ENCODE measurements at regions not wholly inside any gene's neighbourhood (a gene's known extent, or its start where the extent isn't known, plus 50 kb on each side); places are given as distances from the start of the nearest gene placed in this dataset.

DNA sequence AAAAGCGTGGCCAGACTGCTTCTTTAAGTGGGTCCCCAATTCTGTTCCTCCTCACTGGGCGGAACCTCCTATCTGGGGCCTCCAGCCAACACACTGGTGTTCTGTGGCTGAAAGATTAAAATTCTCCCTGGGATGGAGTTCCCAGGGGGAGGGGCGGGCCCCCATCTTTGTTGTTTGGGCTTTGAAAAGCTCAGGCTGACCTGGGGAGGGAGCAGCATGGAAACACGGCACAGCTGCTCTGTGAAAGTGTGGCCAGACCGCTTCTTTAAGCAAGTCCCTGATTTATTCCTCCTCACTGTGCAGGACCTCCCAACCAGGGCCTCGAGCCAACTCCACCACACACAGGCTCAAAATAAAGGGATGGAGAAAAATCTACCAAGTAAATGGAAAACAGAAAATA lies 219.5 kb downstream of the TMEM47 start:
- Histone ChIP-seq H3K79me2 (ENCODE audit: insufficient read depth, low read length) (no peaks in the 10 kb centered on the region), H3K27ac (ENCODE audit: low read depth, low read length) (no peak overlapping the region), H3K4me3 (ENCODE audit: insufficient read depth, low read depth, low read length) (no peak overlapping the region), H3K36me3 (ENCODE audit: insufficient read depth, low read length) (no peaks in the 10 kb centered on the region), H4K20me1 (ENCODE audit: insufficient read depth, low read length) (no peaks in the 10 kb centered on the region), H3K4me1 (ENCODE audit: insufficient read depth, low read length) (no peaks in the 10 kb centered on the region), H3K9me3 (ENCODE audit: insufficient read depth, low read depth, low read length) (no peaks in the 10 kb centered on the region), H3K4me2 (ENCODE audit: low read length) (no peak overlapping the region), H3K27me3 (ENCODE audit: insufficient read depth, low read length) (no peaks in the 10 kb centered on the region), H2AFZ (ENCODE audit: low read depth, low read length) (no peak overlapping the region), H3K9ac (ENCODE audit: low read length) (no peak overlapping the region)
- no peak for TF ChIP-seq EZH2 (IDR thresholded peaks at IDR 0.05; ENCODE audit: insufficient read depth, low read length)
- TF ChIP-seq, protein P1, sequence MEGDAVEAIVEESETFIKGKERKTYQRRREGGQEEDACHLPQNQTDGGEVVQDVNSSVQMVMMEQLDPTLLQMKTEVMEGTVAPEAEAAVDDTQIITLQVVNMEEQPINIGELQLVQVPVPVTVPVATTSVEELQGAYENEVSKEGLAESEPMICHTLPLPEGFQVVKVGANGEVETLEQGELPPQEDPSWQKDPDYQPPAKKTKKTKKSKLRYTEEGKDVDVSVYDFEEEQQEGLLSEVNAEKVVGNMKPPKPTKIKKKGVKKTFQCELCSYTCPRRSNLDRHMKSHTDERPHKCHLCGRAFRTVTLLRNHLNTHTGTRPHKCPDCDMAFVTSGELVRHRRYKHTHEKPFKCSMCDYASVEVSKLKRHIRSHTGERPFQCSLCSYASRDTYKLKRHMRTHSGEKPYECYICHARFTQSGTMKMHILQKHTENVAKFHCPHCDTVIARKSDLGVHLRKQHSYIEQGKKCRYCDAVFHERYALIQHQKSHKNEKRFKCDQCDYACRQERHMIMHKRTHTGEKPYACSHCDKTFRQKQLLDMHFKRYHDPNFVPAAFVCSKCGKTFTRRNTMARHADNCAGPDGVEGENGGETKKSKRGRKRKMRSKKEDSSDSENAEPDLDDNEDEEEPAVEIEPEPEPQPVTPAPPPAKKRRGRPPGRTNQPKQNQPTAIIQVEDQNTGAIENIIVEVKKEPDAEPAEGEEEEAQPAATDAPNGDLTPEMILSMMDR (IDR thresholded peaks at IDR 0.05; ENCODE audit: insufficient read depth, low read depth, low read length), result no peak
- Mint-ChIP-seq H3K4me3 (ENCODE audit: unreplicated experiment) (no peak overlapping the region), H3K27me3 (ENCODE audit: low read depth, unreplicated experiment) (no peaks in the 10 kb centered on the region), H3K4me1 (ENCODE audit: low read depth, unreplicated experiment) (no peaks in the 10 kb centered on the region), H3K9me3 (ENCODE audit: unreplicated experiment) (no peaks in the 10 kb centered on the region), H3K36me3 (ENCODE audit: low read depth, unreplicated experiment) (no peaks in the 10 kb centered on the region), H3K27ac (ENCODE audit: unreplicated experiment) (no peak overlapping the region)
- no peak for FAIRE-seq
- DNase-seq (ENCODE audit: low read depth), result no peak

DNA sequence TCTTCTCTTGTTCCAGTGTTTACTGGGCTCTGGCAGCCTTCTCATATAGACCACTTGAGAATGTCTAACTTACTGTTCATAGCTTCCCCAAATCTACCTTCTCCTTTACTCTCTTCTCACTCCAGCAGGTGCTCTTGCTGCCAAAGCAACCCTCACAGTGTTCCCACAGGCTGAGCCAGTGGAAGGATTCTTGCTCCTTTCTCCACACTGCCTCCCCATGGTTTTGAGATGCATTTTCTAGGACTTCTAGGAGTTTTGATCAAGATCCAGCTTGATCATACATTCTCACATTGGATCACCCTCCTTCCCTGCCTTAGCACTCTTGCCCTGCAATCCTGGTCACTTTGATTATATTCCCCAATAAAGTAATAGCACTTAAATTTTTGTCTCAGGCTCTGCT lies 230.8 kb downstream of the TMEM47 start:
- H3K4me3 Mint-ChIP-seq (ENCODE audit: unreplicated experiment), result no peak overlapping the region
- H3K27ac Mint-ChIP-seq (ENCODE audit: unreplicated experiment), result no peak overlapping the region
- no peaks in the 10 kb centered on the region for H3K9me3 ChIP-seq (ENCODE audit: insufficient read depth, low read depth, low read length)
- H3K9ac ChIP-seq (ENCODE audit: low read length), result no peak overlapping the region
- H3K36me3 ChIP-seq (ENCODE audit: insufficient read depth, low read length), result no peaks in the 10 kb centered on the region
- no peaks in the 10 kb centered on the region for H3K36me3 Mint-ChIP-seq (ENCODE audit: low read depth, unreplicated experiment)
- H2AFZ ChIP-seq (ENCODE audit: low read depth, low read length), result no peak overlapping the region
- H3K27me3 ChIP-seq (ENCODE audit: insufficient read depth, low read length), result no peaks in the 10 kb centered on the region
- no peak overlapping the region for H3K4me3 ChIP-seq (ENCODE audit: insufficient read depth, low read depth, low read length)
- no peak for TF ChIP-seq EZH2 (IDR thresholded peaks at IDR 0.05; ENCODE audit: insufficient read depth, low read length)
- TF ChIP-seq, protein P1 (IDR thresholded peaks at IDR 0.05; ENCODE audit: insufficient read depth, low read depth, low read length), result no peak
- H3K4me1 ChIP-seq (ENCODE audit: insufficient read depth, low read length), result no peaks in the 10 kb centered on the region
- no peaks in the 10 kb centered on the region for H3K27me3 Mint-ChIP-seq (ENCODE audit: low read depth, unreplicated experiment)
- no peaks in the 10 kb centered on the region for H3K4me1 Mint-ChIP-seq (ENCODE audit: low read depth, unreplicated experiment)
- H3K79me2 ChIP-seq (ENCODE audit: insufficient read depth, low read length), result no peaks in the 10 kb centered on the region
- no peak for FAIRE-seq
- H3K4me2 ChIP-seq (ENCODE audit: low read length), result no peak overlapping the region
- no peak overlapping the region for H3K27ac ChIP-seq (ENCODE audit: low read depth, low read length)
- no peak for DNase-seq (ENCODE audit: low read depth)
- no peaks in the 10 kb centered on the region for H4K20me1 ChIP-seq (ENCODE audit: insufficient read depth, low read length)
- no peaks in the 10 kb centered on the region for H3K9me3 Mint-ChIP-seq (ENCODE audit: unreplicated experiment)

DNA sequence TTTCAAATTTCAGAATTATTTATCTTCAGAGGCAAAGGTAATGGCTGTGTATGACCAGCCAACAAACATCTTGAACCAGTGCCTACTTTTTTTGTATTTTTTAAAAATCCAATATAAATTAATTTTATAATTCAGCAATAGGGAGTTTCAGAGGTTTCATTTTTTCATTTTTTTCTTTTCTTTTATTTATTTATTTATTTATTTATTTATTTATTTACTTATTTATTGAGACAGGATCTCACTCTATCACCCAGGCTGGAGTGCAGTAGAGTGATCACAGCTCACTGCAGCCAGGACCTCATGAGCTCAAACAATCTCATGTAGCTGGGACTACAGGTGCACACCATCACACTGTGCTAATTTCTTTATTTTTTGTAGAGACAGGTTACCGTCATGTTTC lies 250.5 kb downstream of the TMEM47 start:
- H3K36me3 Mint-ChIP-seq (ENCODE audit: low read depth, unreplicated experiment), result no peaks in the 10 kb centered on the region
- DNase-seq (ENCODE audit: low read depth) (no peak), FAIRE-seq (no peak)
- TF ChIP-seq, protein P1 (IDR thresholded peaks at IDR 0.05; ENCODE audit: insufficient read depth, low read depth, low read length), result no peak
- TF ChIP-seq EZH2 (IDR thresholded peaks at IDR 0.05; ENCODE audit: insufficient read depth, low read length), result no peak
- H3K79me2 ChIP-seq (ENCODE audit: insufficient read depth, low read length), result no peaks in the 10 kb centered on the region
- no peaks in the 10 kb centered on the region for H3K27me3 ChIP-seq (ENCODE audit: insufficient read depth, low read length)
- H3K9me3 ChIP-seq (ENCODE audit: insufficient read depth, low read depth, low read length), result no peaks in the 10 kb centered on the region
- no peak overlapping the region for H3K27ac ChIP-seq (ENCODE audit: low read depth, low read length)
- H3K4me1 ChIP-seq (ENCODE audit: insufficient read depth, low read length), result peaks cover 4% of the 10 kb centered on the region
- H4K20me1 ChIP-seq (ENCODE audit: insufficient read depth, low read length), result no peaks in the 10 kb centered on the region
- no peaks in the 10 kb centered on the region for H3K9me3 Mint-ChIP-seq (ENCODE audit: unreplicated experiment)
- peaks cover 16% of the 10 kb centered on the region for H3K4me1 Mint-ChIP-seq (ENCODE audit: low read depth, unreplicated experiment)
- H3K9ac ChIP-seq (ENCODE audit: low read length), result no peak overlapping the region
- no peaks in the 10 kb centered on the region for H3K36me3 ChIP-seq (ENCODE audit: insufficient read depth, low read length)
- peaks cover under 1% of the 10 kb centered on the region for H3K27me3 Mint-ChIP-seq (ENCODE audit: low read depth, unreplicated experiment)
- no peak overlapping the region for H3K4me3 ChIP-seq (ENCODE audit: insufficient read depth, low read depth, low read length)
- no peak overlapping the region for H3K4me3 Mint-ChIP-seq (ENCODE audit: unreplicated experiment)
- H3K27ac Mint-ChIP-seq (ENCODE audit: unreplicated experiment), result no peak overlapping the region
- no peak overlapping the region for H2AFZ ChIP-seq (ENCODE audit: low read depth, low read length)
- no peak overlapping the region for H3K4me2 ChIP-seq (ENCODE audit: low read length)
